Hepatocyte (in vitro differentiated cells): ENCODE measurements at regions not wholly inside any gene's neighbourhood (a gene's known extent, or its start where the extent isn't known, plus 50 kb on each side); places are given as distances from the start of the nearest gene placed in this dataset.

ENCODE experiments used
- DNase-seq: peaks from one replicate; pipeline ENCODE4 v3.0.0-alpha.2; 2016; ENCODE audit warnings: low spot score
- H2AFZ ChIP-seq: fragments of 200-600 bp; sonication (generic); 2 replicates; pipeline ENCODE4 v1.6.0; 2016; ENCODE audit warnings: antibody characterized with exemption, mild to moderate bottlenecking
- H3K27ac ChIP-seq: fragments of 200-600 bp; sonication (generic); 2 replicates; pipeline ENCODE4 v1.5.1; 2016; ENCODE audit warnings: mild to moderate bottlenecking
- H3K27me3 ChIP-seq: fragments of 200-600 bp; sonication (generic); 2 replicates; pipeline ENCODE4 v1.6.1; 2016
- H3K36me3 ChIP-seq: fragments of 200-600 bp; sonication (generic); replicated peaks from 2 replicates; pipeline ENCODE4 v1.5.1; 2016; ENCODE audit warnings: low read depth; ENCODE audit not compliant: insufficient read depth
- H3K4me1 ChIP-seq: fragments of 200-600 bp; sonication (generic); 2 replicates; pipeline ENCODE4 v1.5.1; 2016; ENCODE audit warnings: mild to moderate bottlenecking, moderate library complexity; ENCODE audit not compliant: insufficient read depth
- H3K4me2 ChIP-seq: fragments of 200-600 bp; sonication (generic); 2 replicates; pipeline ENCODE4 v1.6.0; 2016
- H3K4me3 ChIP-seq: fragments of 200-600 bp; sonication (generic); 2 replicates; pipeline ENCODE4 v1.5.1; 2016; ENCODE audit warnings: mild to moderate bottlenecking
- H3K79me2 ChIP-seq: fragments of 200-600 bp; sonication (generic); 2 replicates; pipeline ENCODE4 v1.6.0; 2017; ENCODE audit warnings: mild to moderate bottlenecking
- H3K9me2 ChIP-seq: fragments of 200-600 bp; sonication (generic); replicated peaks from 2 replicates; pipeline ENCODE4 v1.6.0; 2017; ENCODE audit warnings: mild to moderate bottlenecking; ENCODE audit not compliant: insufficient read depth
- H3K9me3 ChIP-seq: fragments of 200-600 bp; sonication (generic); 2 replicates; pipeline ENCODE4 v1.5.1; 2016; ENCODE audit warnings: low read depth, mild to moderate bottlenecking
- H4K20me1 ChIP-seq: fragments of 200-600 bp; sonication (generic); 2 replicates; pipeline ENCODE4 v1.6.0; 2016; ENCODE audit warnings: mild to moderate bottlenecking; ENCODE audit not compliant: insufficient read depth, poor library complexity, severe bottlenecking
- EZH2 ChIP-seq: fragments of 200-600 bp; sonication (generic); IDR thresholded peaks from 2 replicates; pipeline ENCODE4 v1.6.1; 2016; ENCODE audit warnings: antibody characterized with exemption, mild to moderate bottlenecking, borderline replicate concordance
- EZH2phosphoT487 ChIP-seq: fragments of 200-600 bp; sonication (generic); IDR thresholded peaks from one replicate; pipeline ENCODE4 v1.6.1; 2018; ENCODE audit warnings: antibody characterized with exemption, mild to moderate bottlenecking, low read depth, moderate library complexity; ENCODE audit not compliant: unreplicated experiment, severe bottlenecking
- WGBS: methylation state at CpG from one replicate; pipeline ENCODE4 v1.1.6; 2016; ENCODE audit warnings: low lambda C conversion rate; ENCODE audit errors: missing lambda C conversion rate; 5-methylcytosine and 5-hydroxymethylcytosine counted together
- TF ChIP-seq, protein P1 (sequence below): fragments of 200-600 bp; sonication (generic); IDR thresholded peaks from 2 replicates; pipeline ENCODE4 v1.5.1; 2016; ENCODE audit warnings: antibody characterized with exemption, mild to moderate bottlenecking; ENCODE audit not compliant: poor library complexity

DNA sequence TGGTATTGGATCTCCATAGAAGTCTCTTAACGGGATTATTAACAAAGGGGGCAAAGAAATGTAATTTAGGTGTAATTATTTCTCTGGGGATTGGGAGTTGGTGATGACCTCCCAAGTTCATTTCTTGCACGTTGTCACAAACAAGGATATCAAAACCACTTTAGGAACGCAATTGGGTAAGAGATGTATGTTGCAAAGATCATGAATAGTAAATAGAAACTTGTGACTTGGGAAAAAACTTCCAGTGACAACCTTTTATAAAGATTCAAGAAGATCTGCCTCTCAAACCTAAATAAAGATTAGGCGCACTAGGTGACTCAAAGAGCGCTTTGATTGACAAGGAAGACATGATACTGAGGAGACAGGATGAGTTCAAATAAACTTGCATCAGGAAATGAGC is 127.8 kb upstream of the TRIB2 start:
- H3K4me1 ChIP-seq = no peaks in the 10 kb centered on the region
- no peaks in the 10 kb centered on the region for H3K36me3 ChIP-seq
- H3K9me2 ChIP-seq = no peaks in the 10 kb centered on the region
- H2AFZ ChIP-seq = no peak overlapping the region
- no peaks in the 10 kb centered on the region for H3K9me3 ChIP-seq
- 95% methylated on average over 5 of the region's 5 CpGs for WGBS
- DNase-seq = no peak
- H3K27ac ChIP-seq = no peak overlapping the region
- TF ChIP-seq EZH2 = no peak
- no peak for TF ChIP-seq EZH2phosphoT487
- TF ChIP-seq, protein P1, sequence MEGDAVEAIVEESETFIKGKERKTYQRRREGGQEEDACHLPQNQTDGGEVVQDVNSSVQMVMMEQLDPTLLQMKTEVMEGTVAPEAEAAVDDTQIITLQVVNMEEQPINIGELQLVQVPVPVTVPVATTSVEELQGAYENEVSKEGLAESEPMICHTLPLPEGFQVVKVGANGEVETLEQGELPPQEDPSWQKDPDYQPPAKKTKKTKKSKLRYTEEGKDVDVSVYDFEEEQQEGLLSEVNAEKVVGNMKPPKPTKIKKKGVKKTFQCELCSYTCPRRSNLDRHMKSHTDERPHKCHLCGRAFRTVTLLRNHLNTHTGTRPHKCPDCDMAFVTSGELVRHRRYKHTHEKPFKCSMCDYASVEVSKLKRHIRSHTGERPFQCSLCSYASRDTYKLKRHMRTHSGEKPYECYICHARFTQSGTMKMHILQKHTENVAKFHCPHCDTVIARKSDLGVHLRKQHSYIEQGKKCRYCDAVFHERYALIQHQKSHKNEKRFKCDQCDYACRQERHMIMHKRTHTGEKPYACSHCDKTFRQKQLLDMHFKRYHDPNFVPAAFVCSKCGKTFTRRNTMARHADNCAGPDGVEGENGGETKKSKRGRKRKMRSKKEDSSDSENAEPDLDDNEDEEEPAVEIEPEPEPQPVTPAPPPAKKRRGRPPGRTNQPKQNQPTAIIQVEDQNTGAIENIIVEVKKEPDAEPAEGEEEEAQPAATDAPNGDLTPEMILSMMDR = no peak
- no peaks in the 10 kb centered on the region for H3K79me2 ChIP-seq
- H3K27me3 ChIP-seq = no peaks in the 10 kb centered on the region
- H3K4me2 ChIP-seq = no peak overlapping the region
- H3K4me3 ChIP-seq = no peak overlapping the region
- H4K20me1 ChIP-seq = no peaks in the 10 kb centered on the region

DNA sequence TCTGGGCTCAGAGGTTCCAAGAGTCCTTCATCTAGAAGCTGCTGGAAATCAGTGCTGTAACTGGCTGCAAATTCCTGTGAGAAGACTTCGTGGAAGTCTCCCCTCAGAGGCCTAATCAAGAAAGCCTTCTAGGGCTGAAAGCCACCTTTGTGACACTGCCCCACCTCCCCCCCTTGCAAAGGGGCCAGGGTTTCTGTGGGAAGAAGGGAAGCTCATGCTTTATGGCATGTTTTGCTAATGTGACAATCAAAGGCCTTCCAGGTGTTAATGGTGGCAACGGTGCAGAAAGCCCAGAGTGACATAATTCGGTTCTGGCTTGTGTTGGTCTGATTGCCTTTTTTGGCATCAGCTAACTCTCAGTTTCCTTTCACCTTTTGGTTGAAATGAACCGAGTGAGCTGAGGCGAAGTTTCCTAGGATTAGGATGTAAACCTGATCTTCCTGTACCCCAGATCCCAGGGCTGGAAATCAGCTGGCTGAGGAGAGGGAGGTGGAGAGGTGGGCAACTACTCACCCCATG is 126.9 kb upstream of the TRIB2 start:
- Histone ChIP-seq H2AFZ (no peak overlapping the region), H3K9me3 (no peaks in the 10 kb centered on the region), H4K20me1 (no peaks in the 10 kb centered on the region), H3K36me3 (no peaks in the 10 kb centered on the region), H3K9me2 (no peaks in the 10 kb centered on the region), H3K27me3 (no peaks in the 10 kb centered on the region), H3K79me2 (no peaks in the 10 kb centered on the region), H3K4me2 (no peak overlapping the region), H3K27ac (no peak overlapping the region), H3K4me1 (no peaks in the 10 kb centered on the region), H3K4me3 (no peak overlapping the region)
- no peak for DNase-seq
- WGBS = 80% methylated on average over 5 of the region's 5 CpGs
- TF ChIP-seq, protein P1 = no peak
- TF ChIP-seq EZH2 (no peak), EZH2phosphoT487 (no peak)

- no peak for DNase-seq
- WGBS = 46% methylated on average over 3 of the region's 3 CpGs
- H3K36me3 ChIP-seq = no peaks in the 10 kb centered on the region
- TF ChIP-seq EZH2phosphoT487 = no peak
- TF ChIP-seq EZH2 = no peak
- TF ChIP-seq, protein P1 = no peak
- no peaks in the 10 kb centered on the region for H3K79me2 ChIP-seq
- H3K9me2 ChIP-seq = no peaks in the 10 kb centered on the region
- H3K4me1 ChIP-seq = no peaks in the 10 kb centered on the region
- no peak overlapping the region for H3K4me3 ChIP-seq
- H4K20me1 ChIP-seq = no peaks in the 10 kb centered on the region
- peak overlapping the region; percentile 15 for H3K27ac ChIP-seq
- no peaks in the 10 kb centered on the region for H3K9me3 ChIP-seq
- no peak overlapping the region for H2AFZ ChIP-seq
- H3K27me3 ChIP-seq = no peaks in the 10 kb centered on the region
- H3K4me2 ChIP-seq = no peak overlapping the region
Measured at GRCh38 chr2:12592296-12592695, 124.4 kb upstream of the TRIB2 start.

DNA sequence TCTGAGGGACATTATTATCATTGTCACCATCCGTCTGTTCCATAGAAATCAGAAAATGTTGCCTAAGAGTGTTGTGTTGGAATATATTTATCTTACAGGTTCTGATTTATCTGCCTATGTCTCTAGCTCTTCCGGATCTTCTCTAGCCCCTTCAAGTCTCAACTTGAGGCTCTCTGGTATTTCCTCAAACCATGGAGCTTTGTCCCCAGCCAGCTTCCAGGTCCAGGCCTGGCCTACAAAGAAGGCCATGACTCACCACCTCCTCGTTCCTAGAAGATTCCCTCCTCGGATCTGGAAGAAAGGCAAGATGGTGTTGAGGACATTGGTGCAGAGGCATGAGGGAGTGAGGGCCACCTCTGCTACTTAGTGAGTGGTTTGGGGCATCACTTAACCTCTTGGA is 122.1 kb upstream of the TRIB2 start:
- H3K4me3 ChIP-seq = no peak overlapping the region
- no peaks in the 10 kb centered on the region for H3K79me2 ChIP-seq
- H3K4me1 ChIP-seq = no peaks in the 10 kb centered on the region
- DNase-seq = no peak
- H3K9me3 ChIP-seq = no peaks in the 10 kb centered on the region
- no peak overlapping the region for H3K4me2 ChIP-seq
- no peaks in the 10 kb centered on the region for H3K36me3 ChIP-seq
- H2AFZ ChIP-seq = no peak overlapping the region
- no peaks in the 10 kb centered on the region for H3K27me3 ChIP-seq
- no peak for TF ChIP-seq EZH2phosphoT487
- TF ChIP-seq, protein P1 = no peak
- TF ChIP-seq EZH2 = no peak
- no peak overlapping the region for H3K27ac ChIP-seq
- 92% methylated on average over 4 of the region's 4 CpGs for WGBS
- H3K9me2 ChIP-seq = no peaks in the 10 kb centered on the region
- H4K20me1 ChIP-seq = no peaks in the 10 kb centered on the region
